WTC11 (cell line): ENCODE measurements at regions not wholly inside any gene's neighbourhood (a gene's known extent, or its start where the extent isn't known, plus 50 kb on each side); places are given as distances from the start of the nearest gene placed in this dataset.
"Not testable (repeated sequence)": the region's sequence is repeated elsewhere in the genome, so short reads cannot be mapped to it uniquely, and the experiment has no call there.

ENCODE experiments used
- CTCF ChIP-seq: fragments of 200-600 bp; IDR thresholded peaks from 2 replicates; pipeline ENCODE4 v1.8.0; 2022; ENCODE audit warnings: antibody characterized with exemption
- FOXJ3 ChIP-seq: sonication (generic); formaldehyde crosslinking; IDR thresholded peaks from 2 replicates; pipeline ENCODE4 v1.9.0; 2021; ENCODE audit warnings: missing genetic modification reagents, mild to moderate bottlenecking, borderline replicate concordance
- TF ChIP-seq, protein P1 (sequence below): sonication (generic); formaldehyde crosslinking; IDR thresholded peaks from 2 replicates; pipeline ENCODE4 v1.8.1; 2023; ENCODE audit warnings: mild to moderate bottlenecking, missing genetic modification reagents, borderline replicate concordance

DNA sequence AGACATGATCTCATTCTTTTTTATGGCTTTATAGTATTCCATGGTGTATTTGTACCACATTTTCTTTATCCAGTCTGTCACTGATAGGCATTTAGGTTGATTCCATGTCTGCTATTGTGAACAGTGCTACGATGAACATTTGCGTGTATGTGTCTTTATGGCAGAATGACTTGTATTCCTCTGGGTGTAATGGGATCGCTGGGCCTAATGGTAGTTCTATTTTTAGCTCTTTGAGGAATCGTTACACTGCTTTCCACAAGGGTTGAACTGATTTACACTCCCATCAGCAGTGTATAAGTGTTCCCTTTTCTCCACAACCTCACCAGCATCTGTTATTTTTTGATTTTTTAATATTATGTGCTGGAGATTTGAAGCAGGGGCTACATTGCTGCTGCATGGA is 102.8 kb upstream of the PMEPA1 start:
- not testable (repeated sequence) for TF ChIP-seq CTCF; FOXJ3 (CRISPR knock-in tag)
- TF ChIP-seq, protein P1, sequence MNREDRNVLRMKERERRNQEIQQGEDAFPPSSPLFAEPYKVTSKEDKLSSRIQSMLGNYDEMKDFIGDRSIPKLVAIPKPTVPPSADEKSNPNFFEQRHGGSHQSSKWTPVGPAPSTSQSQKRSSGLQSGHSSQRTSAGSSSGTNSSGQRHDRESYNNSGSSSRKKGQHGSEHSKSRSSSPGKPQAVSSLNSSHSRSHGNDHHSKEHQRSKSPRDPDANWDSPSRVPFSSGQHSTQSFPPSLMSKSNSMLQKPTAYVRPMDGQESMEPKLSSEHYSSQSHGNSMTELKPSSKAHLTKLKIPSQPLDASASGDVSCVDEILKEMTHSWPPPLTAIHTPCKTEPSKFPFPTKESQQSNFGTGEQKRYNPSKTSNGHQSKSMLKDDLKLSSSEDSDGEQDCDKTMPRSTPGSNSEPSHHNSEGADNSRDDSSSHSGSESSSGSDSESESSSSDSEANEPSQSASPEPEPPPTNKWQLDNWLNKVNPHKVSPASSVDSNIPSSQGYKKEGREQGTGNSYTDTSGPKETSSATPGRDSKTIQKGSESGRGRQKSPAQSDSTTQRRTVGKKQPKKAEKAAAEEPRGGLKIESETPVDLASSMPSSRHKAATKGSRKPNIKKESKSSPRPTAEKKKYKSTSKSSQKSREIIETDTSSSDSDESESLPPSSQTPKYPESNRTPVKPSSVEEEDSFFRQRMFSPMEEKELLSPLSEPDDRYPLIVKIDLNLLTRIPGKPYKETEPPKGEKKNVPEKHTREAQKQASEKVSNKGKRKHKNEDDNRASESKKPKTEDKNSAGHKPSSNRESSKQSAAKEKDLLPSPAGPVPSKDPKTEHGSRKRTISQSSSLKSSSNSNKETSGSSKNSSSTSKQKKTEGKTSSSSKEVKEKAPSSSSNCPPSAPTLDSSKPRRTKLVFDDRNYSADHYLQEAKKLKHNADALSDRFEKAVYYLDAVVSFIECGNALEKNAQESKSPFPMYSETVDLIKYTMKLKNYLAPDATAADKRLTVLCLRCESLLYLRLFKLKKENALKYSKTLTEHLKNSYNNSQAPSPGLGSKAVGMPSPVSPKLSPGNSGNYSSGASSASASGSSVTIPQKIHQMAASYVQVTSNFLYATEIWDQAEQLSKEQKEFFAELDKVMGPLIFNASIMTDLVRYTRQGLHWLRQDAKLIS (CRISPR knock-in tag) = not testable (repeated sequence)
